ENCODE measurements at regions not wholly inside any gene's neighbourhood (a gene's known extent, or its start where the extent isn't known, plus 50 kb on each side); places are given as distances from the start of the nearest gene placed in this dataset.

DNA sequence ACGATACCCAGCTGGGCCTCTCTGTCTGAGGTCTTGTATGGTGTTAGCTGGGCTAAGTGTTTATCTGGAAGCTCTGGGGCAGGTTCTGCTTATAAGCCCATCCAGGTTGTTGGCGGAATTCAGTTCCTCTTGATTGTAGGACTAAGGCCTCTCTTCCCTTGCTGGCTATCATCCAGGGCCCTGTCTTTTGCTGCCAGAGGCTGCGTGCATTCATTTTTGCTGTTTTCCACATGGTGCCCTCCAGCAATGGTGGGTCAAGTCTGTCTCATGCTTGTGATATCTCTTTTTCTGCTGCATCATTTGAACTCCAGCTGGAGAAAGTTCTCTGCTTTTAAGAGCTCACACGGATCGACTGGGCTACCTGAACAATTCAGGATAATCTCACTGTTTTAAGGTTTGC is 105.7 kb upstream of the ZNF618 start (continued):
- TF ChIP-seq, protein P1, sequence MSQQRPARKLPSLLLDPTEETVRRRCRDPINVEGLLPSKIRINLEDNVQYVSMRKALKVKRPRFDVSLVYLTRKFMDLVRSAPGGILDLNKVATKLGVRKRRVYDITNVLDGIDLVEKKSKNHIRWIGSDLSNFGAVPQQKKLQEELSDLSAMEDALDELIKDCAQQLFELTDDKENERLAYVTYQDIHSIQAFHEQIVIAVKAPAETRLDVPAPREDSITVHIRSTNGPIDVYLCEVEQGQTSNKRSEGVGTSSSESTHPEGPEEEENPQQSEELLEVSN (IDR thresholded peaks at IDR 0.05): no peak
- TF ChIP-seq POU5F1 (IDR thresholded peaks at IDR 0.05; ENCODE audit: low read depth, low read length): no peak
